ENCODE measurements at regions not wholly inside any gene's neighbourhood (a gene's known extent, or its start where the extent isn't known, plus 50 kb on each side); places are given as distances from the start of the nearest gene placed in this dataset.

DNA sequence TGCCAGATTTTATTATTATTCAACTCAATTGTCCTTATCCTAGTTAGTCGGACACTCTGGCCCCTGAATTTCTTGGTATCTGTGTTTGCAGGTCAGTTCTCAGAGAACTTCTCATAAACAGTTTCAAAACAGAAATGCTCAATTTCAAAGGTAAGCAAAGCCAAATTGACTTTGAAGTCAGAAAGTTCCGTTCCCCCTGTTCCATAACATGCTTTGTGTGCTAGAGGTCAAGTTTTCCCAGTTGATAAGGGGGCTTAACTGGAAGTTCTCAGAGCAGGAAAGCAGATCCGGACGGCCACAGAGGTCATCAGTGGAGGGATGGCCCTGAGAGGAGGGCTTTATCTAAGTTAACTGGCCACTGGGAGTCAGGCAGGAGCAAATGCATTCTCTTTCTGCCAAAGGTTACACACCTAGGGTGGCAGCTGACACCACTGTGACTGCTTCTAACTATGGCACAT is 417.2 kb downstream of the COG6 start:
- H3K4me3 ChIP-seq: no peak overlapping the region
- TF ChIP-seq, protein P1, sequence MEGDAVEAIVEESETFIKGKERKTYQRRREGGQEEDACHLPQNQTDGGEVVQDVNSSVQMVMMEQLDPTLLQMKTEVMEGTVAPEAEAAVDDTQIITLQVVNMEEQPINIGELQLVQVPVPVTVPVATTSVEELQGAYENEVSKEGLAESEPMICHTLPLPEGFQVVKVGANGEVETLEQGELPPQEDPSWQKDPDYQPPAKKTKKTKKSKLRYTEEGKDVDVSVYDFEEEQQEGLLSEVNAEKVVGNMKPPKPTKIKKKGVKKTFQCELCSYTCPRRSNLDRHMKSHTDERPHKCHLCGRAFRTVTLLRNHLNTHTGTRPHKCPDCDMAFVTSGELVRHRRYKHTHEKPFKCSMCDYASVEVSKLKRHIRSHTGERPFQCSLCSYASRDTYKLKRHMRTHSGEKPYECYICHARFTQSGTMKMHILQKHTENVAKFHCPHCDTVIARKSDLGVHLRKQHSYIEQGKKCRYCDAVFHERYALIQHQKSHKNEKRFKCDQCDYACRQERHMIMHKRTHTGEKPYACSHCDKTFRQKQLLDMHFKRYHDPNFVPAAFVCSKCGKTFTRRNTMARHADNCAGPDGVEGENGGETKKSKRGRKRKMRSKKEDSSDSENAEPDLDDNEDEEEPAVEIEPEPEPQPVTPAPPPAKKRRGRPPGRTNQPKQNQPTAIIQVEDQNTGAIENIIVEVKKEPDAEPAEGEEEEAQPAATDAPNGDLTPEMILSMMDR (IDR thresholded peaks at IDR 0.05): no peak
- TF ChIP-seq POLR2A (IDR thresholded peaks at IDR 0.05) (no peak), POLR2AphosphoS5 (IDR thresholded peaks at IDR 0.05) (no peak)
- H3K27me3 ChIP-seq: no peaks in the 10 kb centered on the region
- no peaks in the 10 kb centered on the region for H3K36me3 ChIP-seq
- no peak for DNase-seq (ENCODE audit: low spot score in 2 of 2)
- H3K27ac ChIP-seq: no peak overlapping the region
- H3K9me3 ChIP-seq: no peaks in the 10 kb centered on the region
- intact Hi-C loops (cut with DNase I; ENCODE audit: low total_unique reads): no loop called here
- H3K4me1 ChIP-seq: no peaks in the 10 kb centered on the region

DNA sequence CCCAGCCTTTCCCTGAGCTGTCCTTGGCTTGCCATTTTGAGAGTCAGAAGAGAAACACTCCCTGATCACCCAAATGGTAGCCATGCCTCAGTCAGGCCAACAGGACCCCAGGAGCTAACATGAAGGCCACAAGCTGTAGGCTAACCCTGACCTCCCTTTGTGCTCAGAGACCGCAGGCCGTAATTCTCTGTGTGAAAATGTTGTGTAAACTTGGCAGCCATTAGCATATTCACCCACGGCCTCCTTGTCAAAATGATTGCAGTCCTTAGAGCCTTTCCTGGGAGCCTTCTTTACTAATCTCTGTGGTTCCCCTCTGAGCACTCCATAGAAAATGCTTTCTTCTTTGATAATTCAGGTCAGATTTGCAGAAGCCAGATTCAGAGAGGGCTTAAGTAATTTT is 418.9 kb downstream of the COG6 start:
- TF ChIP-seq POLR2A (IDR thresholded peaks at IDR 0.05): no peak
- TF ChIP-seq, protein P1 (IDR thresholded peaks at IDR 0.05): no peak
- no peak for TF ChIP-seq POLR2AphosphoS5 (IDR thresholded peaks at IDR 0.05)
- H3K27ac ChIP-seq: peak overlapping the region in 1 of 2 donors; percentile 56

DNA sequence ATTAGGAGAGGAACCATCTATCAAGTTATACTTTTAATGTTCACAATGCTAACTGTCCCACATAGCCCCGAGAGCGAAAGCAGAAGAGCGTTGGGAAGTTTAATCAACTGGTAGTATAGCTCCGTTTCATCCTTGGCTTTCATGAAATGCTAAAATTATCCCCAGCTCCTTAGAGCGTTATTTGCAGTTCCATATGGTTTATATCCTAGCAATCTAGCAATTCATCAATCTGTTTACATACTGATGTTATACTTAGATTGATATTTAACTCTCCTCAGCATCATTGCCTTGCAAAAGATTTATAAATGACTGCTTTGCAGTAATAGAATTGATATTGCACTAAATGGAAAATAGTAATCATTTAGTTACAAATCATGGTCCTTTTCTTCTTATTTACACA is 419.8 kb downstream of the COG6 start:
- no peaks in the 10 kb centered on the region for H3K27me3 ChIP-seq
- no peak overlapping the region for H3K27ac ChIP-seq
- H3K4me3 ChIP-seq: no peak overlapping the region
- no peak for DNase-seq (ENCODE audit: low spot score in 2 of 2)
- no peaks in the 10 kb centered on the region for H3K36me3 ChIP-seq
- H3K4me1 ChIP-seq: no peaks in the 10 kb centered on the region
- intact Hi-C loops (cut with DNase I; ENCODE audit: low total_unique reads): no loop called here
- TF ChIP-seq POLR2A (IDR thresholded peaks at IDR 0.05) (no peak), POLR2AphosphoS5 (IDR thresholded peaks at IDR 0.05) (no peak)
- TF ChIP-seq, protein P1 (IDR thresholded peaks at IDR 0.05): no peak
- H3K9me3 ChIP-seq: no peaks in the 10 kb centered on the region

More for the DNA sequence above, 418.9 kb downstream of the COG6 start:
- Histone ChIP-seq H3K36me3 (no peaks in the 10 kb centered on the region), H3K27me3 (no peaks in the 10 kb centered on the region), H3K4me1 (no peaks in the 10 kb centered on the region), H3K4me3 (no peak overlapping the region), H3K9me3 (no peaks in the 10 kb centered on the region)
- DNase-seq (ENCODE audit: low spot score in 2 of 2): no peak
- intact Hi-C loops (cut with DNase I; ENCODE audit: low total_unique reads): no loop called here

DNA sequence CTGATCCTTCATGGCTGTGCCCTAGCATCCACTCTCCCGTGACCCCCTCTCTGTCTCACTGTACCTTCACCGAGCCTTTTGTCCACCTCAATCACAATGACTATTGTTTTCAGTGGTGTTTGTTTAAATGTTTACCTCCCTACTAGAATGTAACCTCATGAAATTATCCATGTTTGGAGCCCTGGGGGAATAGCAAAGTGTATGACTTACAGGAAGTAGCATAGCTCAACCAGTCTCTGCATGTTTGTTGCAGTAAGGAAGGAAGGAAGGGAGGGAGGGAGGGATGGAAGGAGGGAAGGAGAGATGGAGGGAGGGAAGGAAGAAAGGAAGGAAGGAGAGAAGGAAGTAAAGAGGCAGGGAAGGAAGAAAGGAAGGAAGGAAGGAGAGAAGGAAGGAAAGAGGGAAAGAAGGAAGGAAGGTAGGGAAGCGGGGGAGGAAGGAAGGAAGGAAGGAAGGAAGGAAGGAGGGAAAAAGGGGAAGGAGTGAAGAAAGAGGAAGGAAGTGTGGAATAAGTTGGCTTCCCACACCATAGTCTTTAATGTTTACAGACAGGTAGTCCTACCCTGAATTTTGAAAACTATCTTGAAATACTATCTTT is 421.4 kb downstream of the COG6 start:
- H3K27ac ChIP-seq: no peak overlapping the region
- no peaks in the 10 kb centered on the region for H3K36me3 ChIP-seq
- H3K4me3 ChIP-seq: no peak overlapping the region
- H3K9me3 ChIP-seq: no peaks in the 10 kb centered on the region
- DNase-seq (ENCODE audit: low spot score in 2 of 2): no peak
- no peaks in the 10 kb centered on the region for H3K4me1 ChIP-seq
- TF ChIP-seq POLR2AphosphoS5 (IDR thresholded peaks at IDR 0.05): no peak
- TF ChIP-seq, protein P1 (IDR thresholded peaks at IDR 0.05): no peak
- no peak for TF ChIP-seq POLR2A (IDR thresholded peaks at IDR 0.05)
- intact Hi-C loops (cut with DNase I; ENCODE audit: low total_unique reads): no loop called here
- H3K27me3 ChIP-seq: no peaks in the 10 kb centered on the region

DNA sequence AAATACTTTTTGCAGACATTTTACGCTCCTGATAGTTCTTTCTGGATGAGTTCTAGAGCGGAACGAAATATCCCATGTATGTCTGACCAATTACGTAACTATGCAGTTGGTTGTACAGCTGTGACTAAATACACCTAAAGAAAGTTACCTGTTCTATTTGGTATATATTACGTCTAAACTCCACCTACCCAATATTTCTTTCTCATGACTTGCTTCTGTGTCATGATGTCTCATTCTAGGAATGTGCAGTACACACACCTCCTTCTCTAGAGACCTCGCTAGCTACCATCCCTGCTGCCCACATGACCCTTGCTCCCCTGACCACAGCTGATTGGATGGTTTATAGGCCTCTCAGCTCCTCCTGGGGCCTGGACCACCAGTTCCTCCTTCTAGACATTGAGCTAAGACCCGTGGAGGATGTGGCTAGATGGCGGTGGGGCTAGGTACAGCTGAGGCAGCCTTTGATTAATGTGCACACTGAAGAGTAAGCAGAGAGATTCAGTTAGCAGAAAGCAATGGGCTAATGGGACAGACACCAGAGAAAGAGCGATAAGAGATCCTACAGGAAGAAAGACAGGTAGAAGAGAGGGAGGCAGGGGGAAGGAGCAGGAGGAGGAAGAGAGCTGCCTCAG is 422.1 kb downstream of the COG6 start:
- no peaks in the 10 kb centered on the region for H3K4me1 ChIP-seq
- no peak overlapping the region for H3K4me3 ChIP-seq
- H3K36me3 ChIP-seq: no peaks in the 10 kb centered on the region
- intact Hi-C loops (cut with DNase I; ENCODE audit: low total_unique reads): no loop called here
- no peak for DNase-seq (ENCODE audit: low spot score in 2 of 2)
- TF ChIP-seq POLR2A (IDR thresholded peaks at IDR 0.05) (no peak), POLR2AphosphoS5 (IDR thresholded peaks at IDR 0.05) (no peak)
- TF ChIP-seq, protein P1 (IDR thresholded peaks at IDR 0.05): no peak
- no peak overlapping the region for H3K27ac ChIP-seq
- H3K27me3 ChIP-seq: no peaks in the 10 kb centered on the region
- no peaks in the 10 kb centered on the region for H3K9me3 ChIP-seq

Measured in breast epithelium (tissue), 4 donors.